ENCODE measurements at regions not wholly inside any gene's neighbourhood (a gene's known extent, or its start where the extent isn't known, plus 50 kb on each side); places are given as distances from the start of the nearest gene placed in this dataset.
"Not testable (repeated sequence)": the region's sequence is repeated elsewhere in the genome, so short reads cannot be mapped to it uniquely, and the experiment has no call there.

DNA sequence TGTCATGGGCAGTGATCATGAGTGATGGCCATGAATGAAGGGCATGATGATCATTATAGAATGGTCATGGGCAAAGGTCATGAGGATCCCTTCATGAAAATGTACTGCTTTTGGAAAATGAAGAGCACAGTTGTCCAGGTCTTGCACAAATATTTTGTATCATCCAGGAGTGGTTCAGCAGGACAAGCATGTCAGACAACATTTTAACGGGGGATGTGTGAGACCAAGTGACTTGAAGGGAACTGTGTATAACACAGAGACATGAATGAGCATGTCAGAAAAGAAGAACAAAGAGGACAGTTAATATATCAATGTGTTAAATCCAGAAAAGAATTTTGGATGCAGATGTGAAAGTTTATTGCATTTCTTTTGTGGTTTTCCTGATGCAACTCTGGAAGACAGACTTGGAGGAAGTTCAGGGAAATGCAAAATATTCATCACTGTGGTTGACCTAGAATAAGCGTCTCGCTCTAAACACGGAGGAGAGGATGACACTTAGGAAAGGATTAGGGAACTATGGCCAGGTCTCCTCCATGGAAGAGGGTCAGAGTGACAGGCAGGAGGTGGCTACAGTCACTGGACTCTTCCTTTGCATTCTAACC is 116.1 kb upstream of the IRX4 start:
- DNase-seq, result no peak

DNA sequence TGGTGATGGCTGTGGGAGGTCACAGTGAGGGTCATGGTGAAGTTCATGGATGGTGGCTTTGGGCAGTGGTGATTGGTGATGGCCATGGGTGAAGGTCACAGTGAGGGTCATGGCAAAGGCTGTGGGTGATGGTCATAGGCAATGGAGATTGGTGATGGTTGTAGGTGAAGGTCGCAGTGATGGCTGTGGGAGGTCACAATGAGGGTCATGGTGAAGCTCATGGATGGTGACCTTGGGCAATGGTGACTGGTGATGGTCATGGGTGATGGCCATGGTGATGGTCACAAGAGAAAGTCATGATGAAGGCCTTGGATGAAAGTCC is 115.6 kb upstream of the IRX4 start:
- no peak for DNase-seq

DNA sequence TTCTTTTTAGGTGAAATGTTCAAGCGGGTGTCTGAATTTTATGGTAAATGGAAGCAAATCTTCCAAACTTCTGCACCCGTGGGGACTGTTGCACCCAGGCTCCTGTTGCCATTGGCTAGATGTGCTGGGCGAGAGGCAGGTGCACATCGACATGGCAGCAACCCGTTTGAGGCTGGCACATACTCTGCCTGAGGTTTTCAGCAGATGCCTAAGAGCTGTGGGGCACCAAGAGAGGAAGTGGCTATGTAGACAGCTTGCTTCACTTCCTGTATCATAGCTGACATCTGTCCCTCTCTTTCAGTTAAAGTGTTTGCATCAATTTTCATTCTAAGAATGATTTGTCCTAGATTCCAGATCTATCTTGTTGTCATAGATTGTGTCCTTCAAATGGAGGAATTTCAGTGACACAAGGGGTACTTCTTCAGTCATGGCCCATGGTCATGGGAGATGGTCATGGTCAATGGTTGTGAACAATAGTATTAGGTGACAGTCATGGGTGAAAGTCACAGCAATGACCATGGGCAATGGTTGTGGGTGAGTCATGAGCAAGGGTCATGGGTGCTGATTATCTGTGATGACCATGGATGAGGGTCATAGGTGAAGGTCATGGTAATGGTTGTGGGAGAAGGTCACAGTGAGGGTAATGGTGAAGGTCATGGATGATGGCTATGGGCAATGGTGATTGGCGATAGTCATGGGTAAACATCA is 115.1 kb upstream of the IRX4 start:
- no peak for DNase-seq

DNA sequence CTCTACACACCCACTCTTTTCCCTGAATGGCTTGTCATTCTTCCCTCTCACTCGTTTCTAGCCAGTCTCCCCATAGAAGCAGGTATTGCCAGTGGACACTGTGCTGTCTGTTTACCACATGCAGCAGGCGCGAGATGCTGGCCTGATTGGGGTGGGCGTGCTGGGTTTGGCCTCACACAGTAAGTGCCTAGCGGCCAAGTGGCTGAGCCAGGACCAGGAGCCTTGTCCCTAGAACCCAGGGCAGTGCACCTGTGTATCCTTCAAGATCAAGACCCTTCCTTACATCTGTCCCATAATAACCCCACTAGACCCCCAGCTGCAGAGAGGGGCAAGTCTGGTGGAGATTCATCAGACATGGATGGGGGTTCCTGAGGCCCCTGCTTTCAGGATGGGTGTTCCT is 112.8 kb upstream of the IRX4 start:
- no peak for DNase-seq

DNA sequence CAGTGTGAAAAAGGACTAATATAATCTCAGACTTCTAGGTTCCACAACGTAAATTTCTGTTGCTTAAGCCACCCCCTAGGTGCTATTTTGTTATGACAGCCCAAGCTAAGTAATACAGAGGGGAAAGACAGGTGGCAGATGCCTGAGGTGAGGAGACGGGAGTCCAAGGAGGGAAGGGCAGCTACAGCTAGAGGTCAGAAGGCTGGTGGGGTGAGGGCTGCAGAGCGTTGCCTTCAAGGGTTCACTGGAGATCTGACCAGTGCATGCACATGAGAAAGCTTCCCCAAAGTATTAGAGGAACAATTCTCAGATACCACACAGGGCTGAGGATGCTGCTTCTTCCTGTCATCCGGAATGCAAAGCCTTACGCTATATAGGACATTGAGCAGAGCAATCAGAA is 104.7 kb upstream of the IRX4 start:
- no peak for DNase-seq

DNA sequence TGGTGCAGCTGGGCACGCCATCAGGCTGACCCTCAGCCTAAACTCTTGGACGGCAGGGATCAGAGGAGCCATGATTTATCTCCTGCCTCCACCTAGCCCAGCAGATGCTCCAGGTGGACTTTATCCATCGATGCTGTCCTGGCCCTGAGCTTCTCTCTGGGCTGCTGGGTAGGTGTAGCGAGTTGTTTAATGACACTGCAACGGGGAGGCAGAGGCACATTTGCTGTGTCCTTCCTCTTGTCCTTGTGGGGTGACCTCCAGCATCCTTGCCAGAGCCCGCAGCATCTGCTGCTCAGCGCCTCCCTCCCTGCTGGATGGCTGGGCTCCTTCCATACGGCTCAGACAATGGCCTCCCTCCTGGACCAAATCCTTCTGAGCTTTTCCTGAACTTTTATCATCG is 103.1 kb upstream of the IRX4 start:
- DNase-seq, result no peak

DNA sequence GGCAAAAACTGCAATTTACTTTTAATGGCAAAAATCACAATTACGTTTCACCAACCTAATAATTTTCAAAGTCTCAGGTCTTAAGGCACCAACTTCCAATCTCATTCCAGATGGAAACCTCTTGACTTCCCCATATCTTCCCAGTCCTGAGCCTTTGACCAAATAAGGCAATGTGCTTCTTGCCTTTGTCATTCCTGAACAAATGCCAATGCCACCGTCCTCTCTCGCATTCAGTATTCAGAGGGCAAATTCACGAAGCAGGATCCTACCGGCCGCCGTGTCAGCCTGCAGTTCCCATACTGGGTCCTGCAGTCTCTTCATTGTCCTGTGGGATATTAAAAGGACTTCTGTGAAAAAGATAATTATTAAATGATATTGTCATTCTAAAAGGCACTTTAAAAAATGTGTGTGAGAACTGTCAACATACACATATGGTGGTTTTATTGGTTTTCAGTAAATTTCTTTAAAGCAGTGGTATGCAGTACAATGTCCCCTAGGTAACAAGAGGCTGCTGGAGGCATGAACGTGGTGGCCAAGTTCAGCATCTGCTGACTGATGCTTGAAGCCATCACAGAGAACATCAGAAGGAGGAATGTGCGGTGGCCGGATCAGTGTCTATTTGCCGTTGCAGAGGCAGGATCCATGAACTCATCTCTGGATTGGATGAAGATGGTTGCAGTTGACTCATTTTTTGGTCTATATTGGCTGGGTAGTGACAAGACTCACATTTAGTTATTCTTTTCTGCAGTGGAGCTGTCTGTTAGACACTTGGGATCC is 101.4 kb upstream of the IRX4 start:
- no peak for DNase-seq

DNA sequence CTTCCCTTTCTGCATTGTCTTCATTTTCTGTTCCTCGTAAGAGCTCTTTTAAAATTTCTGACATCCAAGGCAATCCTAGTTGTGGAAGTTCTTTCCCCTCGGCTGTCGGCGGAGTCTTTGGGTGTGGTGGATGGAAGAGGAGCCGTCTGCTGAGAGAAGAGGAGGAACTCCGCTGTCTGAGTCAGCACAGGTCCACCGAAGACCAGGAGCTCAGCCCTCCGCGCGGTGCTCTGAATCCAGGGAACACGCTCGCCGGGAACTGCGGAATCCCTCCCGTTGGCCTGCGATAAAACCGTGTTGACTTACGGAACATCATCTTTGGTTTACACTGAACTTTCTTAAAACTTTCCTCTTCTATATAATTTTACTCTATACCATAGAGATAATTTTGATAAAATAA is 100.7 kb upstream of the IRX4 start:
- no peak for DNase-seq

DNA sequence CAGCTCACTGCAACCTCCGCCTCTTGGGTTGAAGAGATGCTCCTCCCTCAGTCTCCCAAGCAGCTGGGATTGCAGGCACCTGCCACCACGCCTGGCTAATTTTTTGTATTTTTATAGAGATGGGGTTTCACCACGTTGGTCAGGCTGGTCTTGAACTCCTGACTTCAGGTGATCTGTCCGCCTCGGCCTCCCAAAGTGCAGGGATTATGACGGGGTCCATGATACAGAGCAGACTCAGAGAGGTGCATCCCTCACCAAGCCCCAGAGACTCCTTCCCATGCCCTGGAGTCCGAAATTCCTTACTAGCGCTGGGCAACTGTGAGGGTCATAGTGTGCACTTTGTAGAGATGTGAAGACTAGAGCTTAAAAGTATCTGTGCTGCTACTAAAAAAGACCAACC is 99.8 kb upstream of the IRX4 start:
- not testable (repeated sequence) for DNase-seq

DNA sequence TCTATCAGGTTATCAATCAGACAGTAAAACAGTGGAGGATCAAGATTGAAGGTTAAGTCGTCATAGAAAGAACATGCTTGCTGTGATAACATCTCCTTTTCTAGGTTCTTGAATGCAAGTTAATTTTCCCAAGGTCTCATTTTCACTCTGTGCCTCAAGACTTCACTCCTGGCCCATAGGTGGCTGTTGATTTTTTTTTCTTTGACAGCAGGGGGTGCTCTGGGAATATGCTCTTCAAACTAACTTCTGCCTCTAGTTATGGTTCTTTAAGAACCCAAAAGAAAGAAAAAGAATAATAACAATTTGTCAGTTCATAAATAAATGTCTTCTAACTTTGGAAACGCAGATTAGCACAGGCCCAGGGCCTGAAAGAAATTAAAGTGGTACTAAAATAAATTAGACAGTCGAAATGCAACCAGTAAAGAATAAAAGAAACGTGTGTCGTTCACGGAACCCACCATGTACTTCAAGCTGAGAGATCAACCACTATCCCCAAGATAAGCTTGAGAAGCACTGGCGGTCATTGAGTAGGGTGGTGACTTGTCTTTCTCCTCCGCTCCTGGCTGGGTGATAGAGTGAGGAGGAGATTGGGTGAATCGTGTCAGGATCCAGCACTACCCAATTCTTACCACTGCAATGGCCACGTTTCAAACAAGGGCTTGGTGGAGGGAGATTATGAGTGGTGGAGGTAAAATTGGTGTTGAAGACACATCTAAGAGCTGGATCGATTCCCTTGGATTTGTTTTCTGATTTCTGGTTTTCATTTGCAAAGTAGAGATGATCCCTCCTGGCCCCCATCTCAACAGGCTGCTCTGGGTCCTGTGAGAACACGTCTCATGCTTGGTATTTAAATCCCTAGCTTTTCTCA is 93.4 kb upstream of the IRX4 start:
- DNase-seq, result no peak

DNA sequence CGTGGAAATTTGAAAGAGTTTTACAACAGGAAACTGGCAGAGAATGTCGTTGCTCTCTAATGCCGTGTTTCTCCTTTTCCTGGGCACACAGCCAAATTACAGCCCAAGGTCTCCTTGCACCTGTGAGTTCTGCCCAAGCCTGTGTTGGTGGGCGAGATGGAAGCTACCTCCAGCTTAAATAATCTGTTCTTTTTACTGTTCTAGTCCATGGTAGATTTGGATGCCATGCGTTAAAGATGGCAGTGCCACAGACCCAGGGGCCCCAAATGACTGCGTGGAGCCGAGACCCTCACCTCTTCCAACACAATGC is 92.6 kb upstream of the IRX4 start:
- DNase-seq, result no peak

DNA sequence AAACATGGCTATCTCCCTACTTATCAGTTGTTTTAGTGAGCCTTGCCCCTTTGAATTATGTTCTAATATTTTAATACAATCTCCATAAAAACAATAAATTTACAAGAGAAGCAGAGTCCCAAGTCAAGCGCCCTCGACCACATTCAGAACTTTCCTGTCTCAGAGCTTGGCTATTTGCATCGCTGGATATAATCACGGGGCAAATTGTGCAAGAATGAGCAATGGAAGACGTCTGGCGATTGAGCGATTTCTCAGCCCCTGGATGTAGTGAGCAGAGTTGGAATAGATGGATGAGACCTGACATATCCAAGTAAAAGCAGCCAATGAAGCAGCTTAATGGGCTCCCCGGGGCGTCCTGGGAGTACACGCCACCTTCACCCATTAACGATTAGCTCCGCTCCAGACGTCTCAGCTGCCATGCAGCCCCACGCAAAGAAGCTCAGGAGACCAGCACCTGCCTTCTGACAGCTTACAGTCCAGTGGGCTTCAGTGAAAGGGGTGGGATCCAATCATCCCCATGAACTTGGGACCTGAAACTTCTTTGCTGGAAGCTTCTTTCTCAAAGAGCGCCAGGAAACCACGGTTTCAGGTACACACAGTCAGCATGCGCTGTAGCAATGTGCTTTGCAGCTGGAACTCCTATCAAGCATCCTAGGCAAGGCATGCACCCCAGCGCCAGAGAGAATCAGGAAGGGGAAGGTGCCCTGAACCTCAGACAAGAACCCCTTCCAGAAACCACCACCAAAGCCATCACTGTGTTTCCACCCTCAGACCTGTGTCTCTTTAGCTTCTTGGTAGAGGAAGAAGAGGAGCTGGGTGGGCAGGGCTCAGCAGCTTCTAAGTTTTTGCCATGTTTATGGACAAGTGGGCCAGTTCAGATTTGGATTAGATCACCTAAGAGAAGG is 92.0 kb upstream of the IRX4 start:
- DNase-seq, result no peak

DNA sequence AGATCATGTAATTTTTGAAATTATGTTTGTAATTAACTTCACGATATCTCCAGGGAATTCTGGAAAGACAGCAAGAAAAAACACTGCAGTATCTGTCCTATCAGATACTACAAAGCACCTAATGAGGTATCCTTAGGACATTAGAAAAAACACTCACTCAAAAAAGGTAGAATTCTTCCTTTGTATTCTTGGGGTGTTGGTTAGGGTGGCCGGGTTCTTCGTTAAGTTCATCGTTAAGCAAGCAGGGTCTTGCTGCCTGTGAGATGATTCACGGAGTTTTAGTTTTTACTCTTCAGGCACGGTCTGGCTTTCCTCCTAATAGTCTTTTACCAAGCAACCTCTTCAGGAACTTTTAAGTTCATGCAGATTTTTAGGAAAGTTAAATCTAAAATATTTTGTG is 91.4 kb upstream of the IRX4 start:
- DNase-seq, result no peak

DNA sequence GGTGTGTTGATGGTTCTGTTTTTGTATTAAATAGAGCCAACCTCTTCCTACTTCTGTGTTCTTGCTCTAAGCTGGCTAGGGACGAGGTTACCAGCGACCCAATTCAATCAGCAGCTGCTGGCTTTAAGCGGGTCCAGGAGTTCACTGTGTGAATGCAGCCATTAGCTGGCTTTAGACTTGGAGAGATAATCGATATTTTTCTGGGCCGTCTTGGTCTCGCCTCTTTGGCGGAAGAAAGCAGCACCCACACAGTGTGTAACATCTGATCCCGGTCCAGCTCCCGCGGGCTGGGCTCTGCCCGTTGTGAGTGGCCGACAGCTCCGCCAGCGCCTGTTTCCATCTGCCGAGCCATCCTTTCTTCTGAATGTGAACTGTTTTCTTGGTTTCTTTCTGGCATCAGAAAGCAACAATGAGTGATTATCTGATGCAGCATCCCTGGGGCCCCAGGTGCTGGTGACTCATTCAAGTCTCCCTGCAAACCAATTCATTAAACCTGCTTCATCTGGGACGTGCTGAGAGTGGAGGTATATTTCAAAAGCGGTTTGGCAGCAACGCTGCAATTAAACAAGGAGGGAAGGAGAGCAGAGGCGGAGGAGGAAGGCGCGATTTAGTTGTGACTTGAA is 90.8 kb upstream of the IRX4 start:
- DNase-seq, result no peak

DNA sequence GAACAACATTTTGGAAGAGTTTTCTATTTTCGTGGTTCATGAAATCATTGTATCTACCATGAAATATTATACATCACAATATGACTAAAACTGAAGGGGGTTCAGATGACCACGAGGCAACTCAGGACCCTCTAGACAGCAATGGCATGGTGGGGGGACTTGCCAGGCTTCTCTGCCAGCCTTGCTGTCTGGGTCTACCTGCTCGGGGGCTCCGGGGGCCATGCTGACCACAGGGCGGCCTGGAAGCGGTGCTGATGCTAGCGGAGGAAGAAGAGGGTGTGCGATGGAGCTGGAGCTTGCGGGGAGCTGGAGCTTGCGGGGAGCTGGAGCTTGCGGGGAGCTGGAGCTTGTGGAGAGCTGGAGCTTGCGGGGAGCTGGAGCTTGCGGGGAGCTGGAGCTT is 89.2 kb upstream of the IRX4 start:
- no peak for DNase-seq

DNA sequence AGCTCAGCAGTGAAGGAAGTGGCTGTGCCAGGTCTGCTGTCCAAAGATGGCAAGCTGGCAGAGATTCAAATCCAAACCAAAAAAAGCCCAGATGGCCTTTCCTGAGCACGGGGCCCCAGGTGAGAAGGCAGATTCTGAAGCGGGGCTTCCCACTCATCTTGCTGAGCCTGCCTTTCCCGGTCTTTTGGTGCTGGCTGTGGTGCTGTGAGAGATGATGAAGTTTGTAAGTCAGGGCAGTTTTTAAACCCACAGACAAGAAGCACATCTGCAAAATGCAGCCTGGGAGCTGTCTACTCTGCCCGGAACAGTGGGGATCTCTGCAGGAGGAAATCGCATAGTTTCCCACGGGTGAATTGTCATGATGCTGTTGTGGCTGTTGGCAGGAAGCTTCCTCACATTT is 85.0 kb upstream of the IRX4 start:
- no peak for DNase-seq

DNA sequence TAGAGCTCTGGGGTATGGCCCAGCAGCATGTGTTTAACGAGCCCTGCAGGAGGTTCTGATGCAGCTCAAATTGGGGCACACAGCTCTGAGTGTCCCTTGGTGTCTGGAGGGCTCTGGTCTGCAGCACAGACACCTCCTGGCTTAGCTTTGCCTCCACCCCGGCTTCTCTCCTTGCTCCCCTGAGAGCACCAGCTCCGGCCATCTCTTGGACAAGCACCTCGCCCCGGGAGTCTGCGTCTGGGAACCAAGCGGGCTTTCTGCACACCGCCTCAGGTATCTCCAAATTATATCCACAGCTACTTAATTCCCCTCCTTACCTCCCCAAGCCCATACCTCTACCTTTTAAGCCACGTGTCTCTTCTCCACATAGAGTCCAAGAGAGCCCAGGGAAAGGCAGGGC is 83.7 kb upstream of the IRX4 start:
- no peak for DNase-seq

DNA sequence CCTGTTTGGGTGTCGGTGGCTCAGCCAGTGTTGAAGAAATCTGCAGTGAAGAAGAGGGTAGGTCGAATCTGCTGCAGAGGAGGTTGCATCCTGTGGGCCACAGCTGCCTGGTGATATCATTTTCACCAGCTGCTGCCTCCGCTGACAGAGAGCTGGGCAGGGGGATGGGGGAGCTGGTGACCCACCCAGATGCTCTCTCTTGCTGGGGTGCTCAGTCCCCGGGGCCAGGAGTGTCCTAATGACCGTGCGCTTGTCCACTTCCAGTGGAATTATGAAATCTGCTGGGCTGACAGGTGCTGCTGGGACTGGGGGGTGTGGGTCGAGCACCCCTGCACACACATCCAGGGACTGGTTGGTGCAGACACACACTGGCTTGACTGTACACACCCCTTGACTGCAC is 83.2 kb upstream of the IRX4 start:
- DNase-seq, result no peak

DNA sequence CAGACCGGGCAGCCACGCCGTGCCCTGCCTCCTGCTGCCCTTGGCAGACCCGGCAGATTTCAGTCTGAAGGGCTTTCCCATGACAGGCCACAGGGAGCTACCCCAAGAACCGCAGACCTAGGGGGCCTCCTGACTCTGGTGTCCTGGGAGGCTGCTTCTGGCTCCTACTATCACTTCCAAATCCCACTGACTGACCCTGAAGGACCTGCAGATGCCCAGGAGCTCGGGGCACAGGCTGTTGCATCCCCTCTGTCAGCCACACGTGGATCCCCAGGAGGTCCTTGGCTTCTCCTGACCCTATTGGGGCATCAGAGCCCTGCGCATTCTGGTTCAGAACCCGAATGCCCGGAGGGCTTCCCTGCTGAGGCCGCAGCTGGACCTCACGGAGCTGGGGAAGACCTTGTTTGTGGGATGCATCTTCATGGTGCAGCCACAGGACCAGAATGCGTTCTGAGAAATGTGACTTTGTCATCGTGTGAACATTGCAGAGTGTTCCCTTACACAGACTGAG is 81.3 kb upstream of the IRX4 start:
- DNase-seq, result no peak

DNA sequence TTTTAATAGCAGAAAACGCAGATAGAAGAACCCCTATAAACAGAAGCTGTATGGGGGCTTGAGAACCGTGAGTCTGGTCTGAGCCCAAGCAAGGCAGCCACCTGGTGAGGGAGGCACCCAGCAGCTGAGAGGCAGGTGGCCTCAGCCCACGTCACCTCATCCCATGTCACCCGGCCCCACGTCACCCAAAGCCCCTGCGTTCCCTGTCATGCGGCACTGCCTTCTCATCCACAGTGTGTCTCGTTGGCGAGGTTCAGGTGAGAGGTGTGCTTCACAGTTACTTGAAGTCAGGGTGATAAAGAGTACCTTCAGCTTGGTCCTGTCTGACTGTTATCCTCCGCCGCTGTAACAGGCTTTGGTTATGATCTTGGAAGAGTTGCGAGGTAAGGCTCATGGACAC is 80.6 kb upstream of the IRX4 start:
- DNase-seq, result no peak

DNA sequence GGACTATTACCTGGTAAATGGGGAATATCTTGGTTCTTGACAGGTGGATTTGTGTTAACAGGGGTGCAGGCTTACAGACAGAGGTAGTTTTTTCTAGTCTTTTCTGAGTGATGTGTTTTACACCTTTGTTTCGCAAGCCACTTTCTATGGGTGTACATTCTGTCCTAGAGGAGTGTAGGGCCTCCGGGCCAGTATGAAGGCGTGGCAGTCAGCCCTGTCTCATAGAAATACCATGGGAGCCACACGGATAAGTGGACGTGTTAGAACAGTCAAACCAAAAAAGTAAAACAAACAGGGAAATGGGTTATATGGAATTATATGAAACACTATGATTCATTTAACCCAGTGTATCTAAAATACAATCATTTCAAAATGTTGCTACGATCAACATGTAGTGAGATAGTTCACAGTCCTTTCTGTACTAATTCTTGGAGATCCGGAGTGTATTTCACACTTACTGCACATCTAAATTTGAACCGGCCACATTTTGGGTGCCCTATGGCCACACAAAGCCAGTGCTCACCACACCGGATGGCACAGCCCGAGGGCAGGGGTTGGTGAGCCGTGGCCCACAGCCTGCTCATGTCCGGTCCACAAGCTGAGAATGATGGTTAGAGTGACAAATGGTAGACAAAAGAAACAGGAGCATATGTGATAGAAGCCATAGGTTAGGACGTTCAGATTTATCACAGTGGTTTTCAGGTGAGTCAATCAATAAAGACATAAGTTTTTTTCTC is 80.1 kb upstream of the IRX4 start:
- DNase-seq, result no peak
